HG02884 (cell line): ENCODE measurements at regions not wholly inside any gene's neighbourhood (a gene's known extent, or its start where the extent isn't known, plus 50 kb on each side); places are given as distances from the start of the nearest gene placed in this dataset.
"Not testable (repeated sequence)": the region's sequence is repeated elsewhere in the genome, so short reads cannot be mapped to it uniquely, and the experiment has no call there.

Experiments used
- ATAC-seq: cut with Tn5 transposase; IDR thresholded peaks from one replicate; pipeline ENCODE4 v1.9.1; 2021; ENCODE audit warnings: mild to moderate bottlenecking, moderate library complexity; ENCODE audit not compliant: unreplicated experiment

- ATAC-seq = no peak
Observed at GRCh38 chrX:76996641-76997040, 450.5 kb upstream of the FGF16 start.

GRCh38 chrX:77003530-77003929 lies 443.7 kb upstream of the FGF16 start:
- no peak for ATAC-seq

- no peak for ATAC-seq
Observed at GRCh38 chrX:77003956-77004355, 443.2 kb upstream of the FGF16 start.

- no peak for ATAC-seq
Observed at GRCh38 chrX:77009691-77010090, 437.5 kb upstream of the FGF16 start.

- ATAC-seq = no peak
Observed at GRCh38 chrX:77014377-77015372, 432.5 kb upstream of the FGF16 start.

- ATAC-seq = no peak
Observed at GRCh38 chrX:77017093-77017492, 430.1 kb upstream of the FGF16 start.

GRCh38 chrX:77046180-77046810 lies 400.9 kb upstream of the FGF16 start:
- ATAC-seq = not testable (repeated sequence)

GRCh38 chrX:77060572-77060971 lies 386.6 kb upstream of the FGF16 start:
- no peak for ATAC-seq

- ATAC-seq = no peak
Observed at GRCh38 chrX:77061022-77061421, 386.2 kb upstream of the FGF16 start.

- ATAC-seq = no peak
Observed at GRCh38 chrX:77061545-77061944, 385.6 kb upstream of the FGF16 start.

GRCh38 chrX:77065896-77066295 lies 381.3 kb upstream of the FGF16 start:
- ATAC-seq = no peak

- ATAC-seq = no peak
Observed at GRCh38 chrX:77070202-77070918, 376.8 kb upstream of the FGF16 start.

GRCh38 chrX:77076896-77077295 lies 370.3 kb upstream of the FGF16 start:
- no peak for ATAC-seq

- ATAC-seq = not testable (repeated sequence)
Observed at GRCh38 chrX:77081237-77081636, 366.0 kb upstream of the FGF16 start.

- no peak for ATAC-seq
Observed at GRCh38 chrX:77085372-77085771, 361.8 kb upstream of the FGF16 start.

- ATAC-seq = no peak
Observed at GRCh38 chrX:77087529-77088169, 359.5 kb upstream of the FGF16 start.

GRCh38 chrX:77088233-77088632 lies 359.0 kb upstream of the FGF16 start:
- ATAC-seq = no peak

- no peak for ATAC-seq
Observed at GRCh38 chrX:77114501-77114900, 332.7 kb upstream of the FGF16 start.

GRCh38 chrX:77118686-77119085 lies 328.5 kb upstream of the FGF16 start:
- ATAC-seq = no peak

GRCh38 chrX:77119706-77120105 lies 327.5 kb upstream of the FGF16 start:
- no peak for ATAC-seq

GRCh38 chrX:77123917-77124316 lies 323.3 kb upstream of the FGF16 start:
- ATAC-seq = not testable (repeated sequence)
